Keratinocyte (primary cell): ENCODE measurements at regions not wholly inside any gene's neighbourhood (a gene's known extent, or its start where the extent isn't known, plus 50 kb on each side); places are given as distances from the start of the nearest gene placed in this dataset.
"Not testable (repeated sequence)": the region's sequence is repeated elsewhere in the genome, so short reads cannot be mapped to it uniquely, and the experiment has no call there.

Source experiments
- DNase-seq: peaks from one replicate; pipeline ENCODE4 v3.0.0-alpha.2; 2011; ENCODE audit warnings: low read depth, missing footprints, low spot score
- FAIRE-seq: peaks from 2 replicates; lab custom pipeline; 2011; peaks lifted over from hg19 to GRCh38; lab: Jason Lieb, UNC
- H2AFZ ChIP-seq: 2 replicates; pipeline ENCODE4 v1.6.0; 2012; ENCODE audit warnings: low read length, control low read depth, inconsistent platforms; ENCODE audit not compliant: control insufficient read depth
- H3K27ac ChIP-seq: 2 replicates; pipeline ENCODE4 v1.5.1; 2011; ENCODE audit warnings: low read length; ENCODE audit not compliant: control insufficient read depth, insufficient read depth
- H3K27me3 ChIP-seq: 3 replicates; pipeline ENCODE4 v1.6.0; 2011; ENCODE audit warnings: low read length; ENCODE audit not compliant: control insufficient read depth, insufficient read depth; ENCODE audit errors: extremely low read depth
- H3K36me3 ChIP-seq, 2 experiments: 2 replicates in 1 of 2; 3 replicates in 1 of 2; pipeline ENCODE4 v1.5.1; 2011; ENCODE audit warnings: low read length in 2 of 2, mild to moderate bottlenecking in 1 of 2; ENCODE audit not compliant: control insufficient read depth in 2 of 2, insufficient read depth in 2 of 2; ENCODE audit errors: extremely low read depth in 1 of 2
- H3K4me1 ChIP-seq: 3 replicates; pipeline ENCODE4 v1.5.1; 2011; ENCODE audit warnings: low read length; ENCODE audit not compliant: control insufficient read depth, insufficient read depth; ENCODE audit errors: extremely low read depth
- H3K4me2 ChIP-seq: 3 replicates; pipeline ENCODE4 v1.6.0; 2011; ENCODE audit warnings: low read depth, low read length; ENCODE audit not compliant: control insufficient read depth, insufficient read depth; ENCODE audit errors: extremely low read depth
- H3K4me3 ChIP-seq, 3 experiments: fragments of 200-600 bp in 1 of 3; sonication (generic) in 1 of 3; 2 replicates in 2 of 3; 3 replicates in 1 of 3; pipeline ENCODE4 v1.5.1; 2011 to 2016; ENCODE audit warnings: low read length in 3 of 3, mild to moderate bottlenecking in 3 of 3, control low read depth in 2 of 3, inconsistent platforms in 1 of 3, low read depth in 1 of 3, mixed read lengths in 1 of 3, mixed run types in 1 of 3, moderate library complexity in 1 of 3; ENCODE audit not compliant: control insufficient read depth in 2 of 3, insufficient read depth in 2 of 3; ENCODE audit errors: extremely low read depth in 1 of 3
- H3K79me2 ChIP-seq: 2 replicates; pipeline ENCODE4 v1.6.0; 2012; ENCODE audit warnings: low read length; ENCODE audit not compliant: control insufficient read depth, insufficient read depth
- H3K9ac ChIP-seq: 3 replicates; pipeline ENCODE4 v1.6.0; 2011; ENCODE audit warnings: low read length; ENCODE audit not compliant: control insufficient read depth, insufficient read depth; ENCODE audit errors: extremely low read depth
- H3K9me1 ChIP-seq: 3 replicates; pipeline ENCODE4 v1.6.0; 2011; ENCODE audit warnings: low read length; ENCODE audit not compliant: control insufficient read depth, insufficient read depth; ENCODE audit errors: extremely low read depth
- H3K9me3 ChIP-seq: 2 replicates; pipeline ENCODE4 v1.5.1; 2012; ENCODE audit warnings: low read depth, low read length; ENCODE audit not compliant: control insufficient read depth
- H4K20me1 ChIP-seq: 3 replicates; pipeline ENCODE4 v1.6.0; 2011; ENCODE audit warnings: low read length; ENCODE audit not compliant: control insufficient read depth, insufficient read depth; ENCODE audit errors: extremely low read depth
- EZH2 ChIP-seq: IDR thresholded peaks from one replicate; pipeline ENCODE4 v1.6.1; 2012; ENCODE audit warnings: inconsistent platforms, mild to moderate bottlenecking, low read length, moderate library complexity
- dilution Hi-C: fragments of 300-500 bp; cut with MboI; formaldehyde crosslinking; loops from one replicate; pipeline ENCODE4 v1.7.0; 2020; ENCODE audit warnings: low sequenced_read_pairs; ENCODE audit not compliant: extremely low pct_ligation_motif_present
- small RNA-seq, 3 experiments: library from RNA; depleted of rRNA; stranded (forward); fragments of <200 nt; gene quantifications; one replicate each; pipeline ENCODE3, GENCODE V24; 2012; ENCODE audit warnings: low read depth in 3 of 3, low replicate concordance in 1 of 3; ENCODE audit not compliant: insufficient read length in 3 of 3
- TF ChIP-seq, protein P1 (sequence below), 3 experiments: IDR thresholded peaks in 1 of 3; conservative IDR thresholded peaks in 1 of 3; optimal IDR thresholded peaks in 1 of 3; 2 replicates in 2 of 3; 3 replicates in 1 of 3; pipeline versions ENCODE3 to v1.5.1; 2011; ENCODE audit warnings: low read length in 3 of 3, mild to moderate bottlenecking in 3 of 3, moderate library complexity in 2 of 3, control low read depth in 1 of 3, inconsistent platforms in 1 of 3; ENCODE audit not compliant: insufficient read depth in 2 of 3; ENCODE audit errors: extremely low read depth in 1 of 3

DNA sequence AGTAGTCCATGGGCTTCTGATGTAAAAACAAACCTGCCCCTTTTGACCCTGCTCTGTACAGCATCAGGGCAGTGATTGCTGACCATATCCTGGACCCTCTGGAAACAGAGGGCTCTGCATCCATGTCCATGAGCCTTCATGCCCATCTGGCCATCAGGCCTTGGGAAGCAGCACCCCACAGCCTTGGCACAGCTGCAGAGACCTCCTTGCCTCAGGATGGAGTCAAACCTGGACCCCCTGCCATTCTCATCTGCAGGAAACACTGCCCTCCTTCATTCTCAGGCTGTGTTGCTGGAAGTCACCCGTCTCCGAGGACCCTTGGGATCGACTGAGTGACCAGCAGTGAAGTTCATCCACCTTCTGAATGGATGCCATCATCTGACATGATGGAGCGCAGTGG lies 839.1 kb upstream of the DEFB115 start:
- H3K9ac ChIP-seq, H3K27me3 ChIP-seq, H3K4me1 ChIP-seq, H3K36me3 ChIP-seq, H3K4me3 ChIP-seq, H3K79me2 ChIP-seq, H3K9me1 ChIP-seq, DNase-seq, H2AFZ ChIP-seq, H4K20me1 ChIP-seq, FAIRE-seq, H3K27ac ChIP-seq, dilution Hi-C loops, H3K9me3 ChIP-seq, H3K4me2 ChIP-seq: not testable (repeated sequence)

DNA sequence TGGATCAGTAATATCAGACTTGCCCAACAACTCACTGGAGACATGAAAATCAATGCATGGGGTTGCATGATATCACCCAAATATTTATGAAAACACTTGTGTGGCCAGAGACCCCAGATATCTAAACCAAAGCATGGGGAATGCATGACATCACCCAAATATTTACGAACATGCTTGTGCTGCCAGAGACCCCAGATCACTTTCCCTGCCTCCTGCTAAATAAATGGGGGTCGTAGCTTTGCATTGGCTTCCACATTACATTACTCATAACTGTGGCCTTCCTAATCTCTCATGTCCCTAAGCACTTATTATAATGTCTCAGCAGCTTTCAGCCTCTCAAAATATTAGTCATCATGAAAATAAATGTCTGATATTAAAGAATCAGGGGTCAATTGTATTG lies 838.0 kb upstream of the DEFB115 start:
- no peaks in the 10 kb centered on the region for H3K79me2 ChIP-seq

DNA sequence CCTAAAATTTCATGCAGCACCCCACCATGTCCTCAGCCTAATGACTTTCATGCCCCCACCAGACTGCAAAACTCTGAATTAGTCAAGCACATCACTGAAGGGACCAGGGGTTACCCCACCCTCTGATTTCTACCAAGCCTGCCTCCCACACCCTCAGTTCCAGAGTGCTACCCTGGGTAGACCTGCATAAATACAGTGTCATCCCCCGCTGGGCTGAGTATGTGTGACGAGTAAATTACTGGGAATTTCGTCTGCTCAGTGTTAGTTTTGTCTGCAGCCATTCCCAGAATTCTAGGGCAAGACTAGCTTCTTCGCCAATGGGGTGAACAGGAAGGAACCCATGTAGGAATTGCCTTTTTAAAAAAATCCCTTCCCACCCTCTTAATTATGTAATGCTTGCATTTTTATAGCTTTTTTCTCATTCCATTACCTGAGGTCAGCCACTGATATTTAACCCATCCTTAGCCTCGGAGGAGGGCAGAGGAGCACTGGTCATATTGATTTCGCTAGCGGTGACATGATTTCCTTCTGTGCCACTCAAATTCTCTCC lies 837.5 kb upstream of the DEFB115 start:
- H3K9me1 ChIP-seq, H3K27me3 ChIP-seq, H3K27ac ChIP-seq, H3K9me3 ChIP-seq, H3K4me3 ChIP-seq, H3K4me1 ChIP-seq, H3K79me2 ChIP-seq, dilution Hi-C loops, H3K4me2 ChIP-seq, H3K9ac ChIP-seq, H3K36me3 ChIP-seq, H2AFZ ChIP-seq, DNase-seq, FAIRE-seq, H4K20me1 ChIP-seq: not testable (repeated sequence)

More for the DNA sequence above, 838.0 kb upstream of the DEFB115 start:
- Histone ChIP-seq H3K4me2 (no peak overlapping the region), H3K9ac (no peak overlapping the region), H3K9me3 (no peaks in the 10 kb centered on the region), H3K27ac (no peak overlapping the region), H3K27me3 (no peaks in the 10 kb centered on the region), H4K20me1 (no peaks in the 10 kb centered on the region), H3K4me1 (no peaks in the 10 kb centered on the region), H3K9me1 (no peaks in the 10 kb centered on the region), H3K36me3 (no peaks in the 10 kb centered on the region), H2AFZ (no peak overlapping the region), H3K4me3 (no peak overlapping the region)
- DNase-seq (no peak), FAIRE-seq (no peak)
- TF ChIP-seq EZH2 = no peak
- TF ChIP-seq, protein P1, sequence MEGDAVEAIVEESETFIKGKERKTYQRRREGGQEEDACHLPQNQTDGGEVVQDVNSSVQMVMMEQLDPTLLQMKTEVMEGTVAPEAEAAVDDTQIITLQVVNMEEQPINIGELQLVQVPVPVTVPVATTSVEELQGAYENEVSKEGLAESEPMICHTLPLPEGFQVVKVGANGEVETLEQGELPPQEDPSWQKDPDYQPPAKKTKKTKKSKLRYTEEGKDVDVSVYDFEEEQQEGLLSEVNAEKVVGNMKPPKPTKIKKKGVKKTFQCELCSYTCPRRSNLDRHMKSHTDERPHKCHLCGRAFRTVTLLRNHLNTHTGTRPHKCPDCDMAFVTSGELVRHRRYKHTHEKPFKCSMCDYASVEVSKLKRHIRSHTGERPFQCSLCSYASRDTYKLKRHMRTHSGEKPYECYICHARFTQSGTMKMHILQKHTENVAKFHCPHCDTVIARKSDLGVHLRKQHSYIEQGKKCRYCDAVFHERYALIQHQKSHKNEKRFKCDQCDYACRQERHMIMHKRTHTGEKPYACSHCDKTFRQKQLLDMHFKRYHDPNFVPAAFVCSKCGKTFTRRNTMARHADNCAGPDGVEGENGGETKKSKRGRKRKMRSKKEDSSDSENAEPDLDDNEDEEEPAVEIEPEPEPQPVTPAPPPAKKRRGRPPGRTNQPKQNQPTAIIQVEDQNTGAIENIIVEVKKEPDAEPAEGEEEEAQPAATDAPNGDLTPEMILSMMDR (optimal IDR thresholded peaks at IDR 0.05 in 1 of 3, IDR thresholded peaks at IDR 0.05 in 1 of 3, conservative IDR thresholded peaks at IDR 0.05 in 1 of 3; ENCODE audit: extremely low read depth in 1 of 3, insufficient read depth in 2 of 3, low read length in 3 of 3) = no peak
- dilution Hi-C loops = no loop called here

Small RNAs in the stretch of these regions (small RNA-seq; reads per million reads assigned to genes)
- gene CFTRP3 = 0 reads per million in 3 experiments
- gene MLLT10P1 = 0 reads per million in 3 experiments
- gene RF00019 = 0 reads per million in 3 experiments
